PFSK-1 (cell line): ENCODE measurements at regions not wholly inside any gene's neighbourhood (a gene's known extent, or its start where the extent isn't known, plus 50 kb on each side); places are given as distances from the start of the nearest gene placed in this dataset.

Experiments
- FOXP2 ChIP-seq: optimal IDR thresholded peaks from 2 replicates; pipeline ENCODE3; 2011; ENCODE audit warnings: borderline replicate concordance, control low read depth, inconsistent platforms; ENCODE audit not compliant: insufficient read depth; ENCODE audit errors: extremely low read length, extremely low read depth
- POLR2AphosphoS5 ChIP-seq: IDR thresholded peaks from 2 replicates; pipeline ENCODE4 v1.6.1; 2012; ENCODE audit warnings: low read depth, mild to moderate bottlenecking, control low read depth, low read length, moderate library complexity
- SIN3A ChIP-seq: IDR thresholded peaks from 2 replicates; pipeline ENCODE4 v1.6.1; 2012; ENCODE audit warnings: mild to moderate bottlenecking, low read length, moderate library complexity, borderline replicate concordance; ENCODE audit not compliant: insufficient read depth
- TAF1 ChIP-seq: IDR thresholded peaks from 2 replicates; pipeline ENCODE4 v1.6.1; 2012; ENCODE audit warnings: low read length, control low read depth, borderline replicate concordance; ENCODE audit not compliant: insufficient read depth
- TF ChIP-seq, protein P1 (sequence below), 2 experiments: IDR thresholded peaks; 2 replicates each; pipeline versions ENCODE4 v1.6.1 to v1.8.0; 2011 to 2012; ENCODE audit warnings: low read depth in 2 of 2, low read length in 2 of 2, control low read depth in 1 of 2, inconsistent platforms in 1 of 2, mild to moderate bottlenecking in 1 of 2, moderate library complexity in 1 of 2; ENCODE audit not compliant: insufficient read depth in 1 of 2

GRCh38 chr3:176037636-176038035 lies 1159.6 kb downstream of the TBL1XR1 start:
- TF ChIP-seq POLR2AphosphoS5 (no peak), SIN3A (no peak), TAF1 (no peak), FOXP2 (no peak)
- TF ChIP-seq, protein P1, sequence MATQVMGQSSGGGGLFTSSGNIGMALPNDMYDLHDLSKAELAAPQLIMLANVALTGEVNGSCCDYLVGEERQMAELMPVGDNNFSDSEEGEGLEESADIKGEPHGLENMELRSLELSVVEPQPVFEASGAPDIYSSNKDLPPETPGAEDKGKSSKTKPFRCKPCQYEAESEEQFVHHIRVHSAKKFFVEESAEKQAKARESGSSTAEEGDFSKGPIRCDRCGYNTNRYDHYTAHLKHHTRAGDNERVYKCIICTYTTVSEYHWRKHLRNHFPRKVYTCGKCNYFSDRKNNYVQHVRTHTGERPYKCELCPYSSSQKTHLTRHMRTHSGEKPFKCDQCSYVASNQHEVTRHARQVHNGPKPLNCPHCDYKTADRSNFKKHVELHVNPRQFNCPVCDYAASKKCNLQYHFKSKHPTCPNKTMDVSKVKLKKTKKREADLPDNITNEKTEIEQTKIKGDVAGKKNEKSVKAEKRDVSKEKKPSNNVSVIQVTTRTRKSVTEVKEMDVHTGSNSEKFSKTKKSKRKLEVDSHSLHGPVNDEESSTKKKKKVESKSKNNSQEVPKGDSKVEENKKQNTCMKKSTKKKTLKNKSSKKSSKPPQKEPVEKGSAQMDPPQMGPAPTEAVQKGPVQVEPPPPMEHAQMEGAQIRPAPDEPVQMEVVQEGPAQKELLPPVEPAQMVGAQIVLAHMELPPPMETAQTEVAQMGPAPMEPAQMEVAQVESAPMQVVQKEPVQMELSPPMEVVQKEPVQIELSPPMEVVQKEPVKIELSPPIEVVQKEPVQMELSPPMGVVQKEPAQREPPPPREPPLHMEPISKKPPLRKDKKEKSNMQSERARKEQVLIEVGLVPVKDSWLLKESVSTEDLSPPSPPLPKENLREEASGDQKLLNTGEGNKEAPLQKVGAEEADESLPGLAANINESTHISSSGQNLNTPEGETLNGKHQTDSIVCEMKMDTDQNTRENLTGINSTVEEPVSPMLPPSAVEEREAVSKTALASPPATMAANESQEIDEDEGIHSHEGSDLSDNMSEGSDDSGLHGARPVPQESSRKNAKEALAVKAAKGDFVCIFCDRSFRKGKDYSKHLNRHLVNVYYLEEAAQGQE (IDR thresholded peaks at IDR 0.05; ENCODE audit: insufficient read depth in 1 of 2, low read depth in 2 of 2, low read length in 2 of 2): no peak

- TF ChIP-seq, protein P1 (IDR thresholded peaks at IDR 0.05; ENCODE audit: insufficient read depth in 1 of 2, low read depth in 2 of 2, low read length in 2 of 2): no peak
- TF ChIP-seq FOXP2 (no peak), POLR2AphosphoS5 (no peak), SIN3A (no peak), TAF1 (no peak)
Observed at GRCh38 chr3:176032043-176032442, 1165.2 kb downstream of the TBL1XR1 start.

DNA sequence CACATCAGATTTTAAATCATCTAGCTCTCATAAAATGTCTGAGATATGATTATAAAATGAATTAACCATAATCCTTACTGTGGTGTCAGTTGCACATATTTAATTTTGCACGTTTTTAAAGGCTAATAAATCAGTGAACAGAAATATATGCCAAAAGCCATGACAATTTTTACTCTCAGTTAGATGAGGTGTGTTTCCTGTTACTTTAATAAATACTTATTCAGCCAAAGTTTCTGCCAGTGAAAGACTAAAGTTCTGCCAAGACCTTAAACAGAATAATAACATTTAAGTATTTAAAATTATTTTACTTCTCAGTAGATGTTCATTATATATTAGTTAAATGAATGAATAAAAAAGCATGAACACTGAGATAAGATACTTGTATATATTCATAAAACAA lies 1150.1 kb downstream of the NAALADL2 start:
- TF ChIP-seq SIN3A (no peak), POLR2AphosphoS5 (no peak), TAF1 (no peak), FOXP2 (no peak)
- TF ChIP-seq, protein P1 (IDR thresholded peaks at IDR 0.05; ENCODE audit: insufficient read depth in 1 of 2, low read depth in 2 of 2, low read length in 2 of 2): no peak

GRCh38 chr3:176005564-176005963 lies 1146.4 kb downstream of the NAALADL2 start:
- TF ChIP-seq POLR2AphosphoS5 (no peak), TAF1 (no peak), SIN3A (no peak), FOXP2 (no peak)
- TF ChIP-seq, protein P1 (IDR thresholded peaks at IDR 0.05; ENCODE audit: insufficient read depth in 1 of 2, low read depth in 2 of 2, low read length in 2 of 2): no peak

DNA sequence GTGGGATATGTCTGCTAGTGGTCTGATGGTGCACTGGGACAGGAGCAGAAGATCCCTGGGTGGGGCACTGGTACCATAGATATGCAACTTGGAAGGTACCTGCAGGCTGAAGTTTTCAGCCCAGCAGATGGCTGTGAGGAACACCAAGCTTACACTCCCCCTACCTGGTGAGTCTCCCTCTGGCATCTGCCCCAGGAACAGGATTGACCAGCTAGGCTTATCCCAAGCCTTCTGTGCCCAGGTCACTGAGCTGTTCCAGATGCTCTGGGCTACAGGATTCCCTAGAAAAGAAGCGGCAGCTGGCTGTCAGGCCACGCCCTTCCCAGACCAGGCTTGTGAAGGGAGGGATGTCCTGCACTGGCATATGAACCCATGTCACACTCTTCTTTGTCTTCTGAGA lies 1130.0 kb downstream of the NAALADL2 start:
- TF ChIP-seq POLR2AphosphoS5 (no peak), SIN3A (no peak), TAF1 (no peak)

GRCh38 chr3:175988401-175988800 lies 1129.3 kb downstream of the NAALADL2 start:
- TF ChIP-seq, protein P1 (IDR thresholded peaks at IDR 0.05; ENCODE audit: insufficient read depth in 1 of 2, low read depth in 2 of 2, low read length in 2 of 2): no peak
- TF ChIP-seq POLR2AphosphoS5 (no peak), TAF1 (no peak), FOXP2 (no peak), SIN3A (no peak)
